GM12892 (cell line): ENCODE measurements at regions not wholly inside any gene's neighbourhood (a gene's known extent, or its start where the extent isn't known, plus 50 kb on each side); places are given as distances from the start of the nearest gene placed in this dataset.

Source experiments
- DNase-seq: peaks from one replicate; pipeline ENCODE4 v3.0.0; 2011; ENCODE audit not compliant: insufficient read length
- FAIRE-seq: peaks from 2 replicates; lab custom pipeline; 2011; peaks lifted over from hg19 to GRCh38; lab: Jason Lieb, UNC
- POLR2A ChIP-seq: IDR thresholded peaks from 2 replicates; pipeline ENCODE4 v1.6.1; 2011; ENCODE audit warnings: low read depth, low read length, control low read depth
- POLR2AphosphoS5 ChIP-seq: IDR thresholded peaks from 2 replicates; pipeline ENCODE4 v1.6.1; 2011; ENCODE audit warnings: low read depth, low read length, control low read depth
- TAF1 ChIP-seq: IDR thresholded peaks from 2 replicates; pipeline ENCODE4 v1.6.1; 2011; ENCODE audit warnings: low read depth, mild to moderate bottlenecking, control low read depth, low read length, borderline replicate concordance

DNA sequence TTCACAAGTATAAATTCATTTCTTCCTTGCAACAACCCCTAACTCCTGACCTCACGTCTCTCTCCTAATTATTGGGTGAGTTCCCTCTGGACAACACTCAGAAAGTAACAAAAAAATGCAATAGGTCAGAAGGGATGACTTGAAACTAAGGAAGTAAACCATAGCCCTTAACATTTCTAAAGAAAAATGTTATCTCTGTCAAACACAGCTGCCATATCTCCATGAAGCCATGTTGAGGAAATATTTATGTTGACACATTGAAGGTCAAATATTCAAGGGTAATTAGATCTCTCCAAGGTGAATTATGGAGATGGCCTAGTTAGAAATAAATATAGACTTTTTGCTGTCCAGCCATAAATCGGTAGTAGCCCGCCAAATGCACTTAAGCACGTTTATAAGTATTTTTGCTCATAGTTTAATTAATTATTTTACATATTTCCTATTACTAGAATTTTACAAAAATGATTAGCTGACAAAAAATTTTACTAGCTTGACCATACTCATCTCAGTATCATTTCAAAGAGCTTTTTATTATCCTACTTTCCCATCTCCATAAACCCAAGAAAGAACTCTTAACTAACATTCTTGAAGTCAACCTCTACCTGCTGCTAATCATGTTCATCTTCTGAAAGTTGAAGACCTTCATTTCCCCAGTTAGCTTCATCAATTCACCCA, 160.1 kb upstream of the PKN2 start:
- DNase-seq (no peak), FAIRE-seq (no peak)

GRCh38 chr1:88526456-88526855, 157.6 kb upstream of the PKN2 start:
- DNase-seq, result no peak
- no peak for FAIRE-seq
- no peak for TF ChIP-seq POLR2AphosphoS5
- no peak for TF ChIP-seq POLR2A
- TF ChIP-seq TAF1, result no peak

More for the DNA sequence above, 160.1 kb upstream of the PKN2 start:
- TF ChIP-seq POLR2AphosphoS5 (no peak), TAF1 (no peak), POLR2A (no peak)

DNA sequence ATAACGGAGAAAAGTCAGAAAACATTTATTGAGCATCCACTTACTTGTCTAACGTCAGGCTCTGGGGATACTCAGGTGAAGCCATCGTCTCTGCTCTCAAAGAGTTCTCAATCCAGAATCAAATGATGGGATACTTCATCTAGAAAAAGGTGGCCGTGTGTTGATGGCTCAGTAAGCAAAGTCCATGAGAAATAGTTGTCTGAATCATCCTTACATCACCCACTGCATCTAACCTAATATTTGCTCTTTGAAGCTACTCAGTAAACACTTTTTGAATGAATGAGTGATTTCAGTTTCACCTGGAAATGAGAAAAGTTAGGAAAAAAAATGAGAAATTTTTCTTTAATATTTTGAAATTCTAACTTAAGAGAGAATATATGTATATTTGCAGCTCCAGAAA, 155.3 kb upstream of the PKN2 start:
- DNase-seq (no peak), FAIRE-seq (no peak)
- TF ChIP-seq POLR2AphosphoS5 (no peak), TAF1 (no peak), POLR2A (no peak)

DNA sequence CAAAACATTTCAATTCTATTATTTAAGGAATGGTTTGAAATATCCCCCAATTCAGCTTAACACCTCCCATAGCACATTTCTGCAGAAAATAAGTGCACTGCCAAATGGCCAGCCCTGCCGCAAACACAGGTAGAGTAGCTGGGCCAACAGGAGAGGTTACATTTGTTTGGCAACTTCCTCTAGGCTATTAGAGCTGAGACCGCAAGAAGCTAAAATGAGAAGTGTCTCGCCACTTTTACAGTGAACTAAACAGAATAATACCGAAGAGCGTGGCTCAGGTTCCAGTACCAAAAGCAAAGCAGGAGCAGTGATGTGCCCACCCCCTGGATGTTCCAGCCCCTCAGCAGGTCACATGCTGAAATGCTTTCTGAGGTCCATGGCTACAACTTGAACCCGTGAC, 154.5 kb upstream of the PKN2 start:
- DNase-seq, result no peak
- TF ChIP-seq POLR2A, result no peak
- no peak for TF ChIP-seq TAF1
- no peak for TF ChIP-seq POLR2AphosphoS5
- FAIRE-seq, result no peak

GRCh38 chr1:88530246-88530645, 153.8 kb upstream of the PKN2 start:
- no peak for FAIRE-seq
- no peak for TF ChIP-seq POLR2A
- no peak for TF ChIP-seq POLR2AphosphoS5
- TF ChIP-seq TAF1, result no peak
- no peak for DNase-seq

DNA sequence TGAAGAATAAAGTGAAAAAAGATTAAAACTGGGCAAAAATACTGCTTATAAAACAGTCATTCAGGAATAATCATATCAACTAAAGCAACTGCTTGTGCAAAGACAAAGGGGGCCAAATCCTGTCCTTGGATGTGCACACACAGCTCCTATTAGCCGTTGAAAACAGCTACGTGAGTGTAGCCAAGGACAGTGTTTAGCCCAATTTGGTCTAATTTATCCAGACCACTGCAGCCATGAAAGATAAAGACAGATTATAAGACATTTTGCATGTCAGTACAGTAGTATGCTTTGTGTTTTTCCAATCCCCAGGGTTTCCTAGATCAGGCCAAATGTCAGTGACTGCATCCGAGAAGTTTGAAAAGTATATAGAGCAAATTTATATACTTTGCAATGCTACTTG, 146.3 kb upstream of the PKN2 start:
- FAIRE-seq (no peak), DNase-seq (no peak)
- TF ChIP-seq POLR2A, result no peak
- no peak for TF ChIP-seq POLR2AphosphoS5
- no peak for TF ChIP-seq TAF1

- DNase-seq, result no peak
- TF ChIP-seq POLR2A (no peak), POLR2AphosphoS5 (no peak), TAF1 (no peak)
- no peak for FAIRE-seq
Observed at GRCh38 chr1:88538222-88538899, 145.7 kb upstream of the PKN2 start.

DNA sequence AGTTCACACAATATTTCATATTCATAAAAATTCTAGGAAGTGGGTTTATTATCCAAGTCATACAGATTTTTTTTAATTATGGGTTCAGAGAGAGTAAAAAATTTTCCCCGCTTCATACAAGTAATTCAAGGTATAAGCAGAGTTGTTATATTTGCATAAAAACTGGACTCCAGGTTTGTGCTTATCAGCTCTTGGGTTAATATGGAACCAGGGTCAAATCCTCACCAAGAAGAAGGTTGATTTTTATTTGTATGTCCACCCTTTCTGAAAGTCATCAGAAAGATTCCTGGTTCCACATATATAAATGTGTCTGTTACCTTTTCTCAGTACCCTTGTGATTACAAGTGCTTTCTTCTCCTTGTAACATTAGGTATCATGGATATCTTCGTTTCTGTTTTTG, 143.8 kb upstream of the PKN2 start:
- no peak for FAIRE-seq
- no peak for TF ChIP-seq TAF1
- no peak for TF ChIP-seq POLR2A
- no peak for TF ChIP-seq POLR2AphosphoS5
- DNase-seq, result no peak

GRCh38 chr1:88541596-88541995, 142.5 kb upstream of the PKN2 start:
- no peak for DNase-seq
- no peak for TF ChIP-seq POLR2A
- no peak for TF ChIP-seq POLR2AphosphoS5
- no peak for FAIRE-seq

DNA sequence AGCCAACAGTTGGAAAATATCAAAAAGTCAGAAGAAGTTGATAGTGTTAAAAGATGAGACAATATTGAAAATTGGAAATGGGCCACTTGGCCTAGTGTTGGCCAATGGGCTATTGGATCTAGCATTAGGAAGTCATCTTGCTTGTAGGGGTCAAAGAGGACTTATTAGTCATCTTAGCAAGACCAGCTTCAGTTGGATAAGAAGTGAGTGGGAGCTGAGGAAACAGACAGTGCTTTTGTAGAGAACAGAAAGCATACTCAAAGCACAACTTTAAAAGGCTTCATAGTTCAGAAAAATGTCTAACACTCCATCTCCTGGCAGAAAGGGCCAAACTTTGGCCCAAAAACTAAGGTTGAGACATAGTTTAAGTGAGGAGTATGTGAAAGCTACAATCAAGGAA, 139.9 kb upstream of the PKN2 start:
- DNase-seq (no peak), FAIRE-seq (no peak)
- TF ChIP-seq POLR2A (no peak), POLR2AphosphoS5 (no peak), TAF1 (no peak)

DNA sequence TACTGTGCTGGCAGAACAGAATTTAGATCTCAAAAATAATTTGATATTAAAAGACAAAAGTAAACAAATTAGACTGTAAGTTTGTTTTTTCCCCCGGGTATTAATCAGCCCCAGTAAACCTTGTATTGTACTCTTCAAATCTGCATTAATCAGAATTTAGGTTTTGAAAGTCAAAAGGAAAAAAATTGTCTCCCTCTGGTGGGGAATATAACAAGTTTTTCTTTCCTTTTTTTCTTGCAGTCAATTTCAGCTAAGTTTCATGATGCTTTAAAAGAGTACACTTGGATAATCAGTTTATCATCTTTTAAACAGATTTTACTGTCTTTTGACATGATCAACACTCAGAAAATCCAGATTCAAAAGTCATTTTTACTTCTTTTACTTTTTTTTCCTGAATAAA, 134.5 kb upstream of the PKN2 start:
- DNase-seq (no peak), FAIRE-seq (no peak)
- no peak for TF ChIP-seq TAF1
- TF ChIP-seq POLR2A, result no peak
- no peak for TF ChIP-seq POLR2AphosphoS5

- no peak for FAIRE-seq
- TF ChIP-seq POLR2A, result no peak
- TF ChIP-seq TAF1, result no peak
- no peak for TF ChIP-seq POLR2AphosphoS5
- DNase-seq, result no peak
Observed at GRCh38 chr1:88552226-88552625, 131.8 kb upstream of the PKN2 start.

GRCh38 chr1:88557014-88557413, 127.1 kb upstream of the PKN2 start:
- FAIRE-seq (no peak), DNase-seq (no peak)
- TF ChIP-seq TAF1, result no peak
- TF ChIP-seq POLR2AphosphoS5, result no peak
- no peak for TF ChIP-seq POLR2A
